OCI-LY3 (cell line): ENCODE measurements at regions not wholly inside any gene's neighbourhood (a gene's known extent, or its start where the extent isn't known, plus 50 kb on each side); places are given as distances from the start of the nearest gene placed in this dataset.

Experiments used
- EZH2phosphoT487 ChIP-seq: fragments of 200-600 bp; shearing (Covaris generic); IDR thresholded peaks from 2 replicates; pipeline ENCODE4 v1.6.1; 2018; ENCODE audit warnings: antibody characterized with exemption, mixed run types, low read depth
- TF ChIP-seq, protein P1 (sequence below): fragments of 200-600, 300-600 bp; sonication (generic); IDR thresholded peaks from 2 replicates; pipeline ENCODE4 v1.5.1; 2014; ENCODE audit warnings: antibody characterized with exemption, low read length, low read depth

DNA sequence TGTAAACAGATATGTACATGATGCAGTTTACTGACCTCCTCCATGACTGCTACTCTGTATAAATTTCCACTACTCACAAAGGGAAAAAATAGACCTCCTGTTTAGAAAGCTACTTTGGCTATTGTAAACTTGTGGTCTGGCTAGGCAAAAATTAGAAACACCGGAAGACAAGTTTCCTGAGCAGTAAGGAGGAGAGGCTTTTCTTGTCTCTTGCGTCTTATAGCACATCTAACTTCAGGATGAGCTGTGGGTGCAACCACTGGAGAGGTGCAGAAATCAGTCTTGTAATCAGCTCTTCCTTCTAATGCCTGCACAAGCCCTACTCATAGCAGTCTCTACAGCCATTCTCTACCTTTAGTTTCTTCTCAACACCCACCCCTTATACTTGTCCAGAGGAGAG is 296.5 kb upstream of the SLC35B3 start:
- no peak for TF ChIP-seq EZH2phosphoT487
- TF ChIP-seq, protein P1, sequence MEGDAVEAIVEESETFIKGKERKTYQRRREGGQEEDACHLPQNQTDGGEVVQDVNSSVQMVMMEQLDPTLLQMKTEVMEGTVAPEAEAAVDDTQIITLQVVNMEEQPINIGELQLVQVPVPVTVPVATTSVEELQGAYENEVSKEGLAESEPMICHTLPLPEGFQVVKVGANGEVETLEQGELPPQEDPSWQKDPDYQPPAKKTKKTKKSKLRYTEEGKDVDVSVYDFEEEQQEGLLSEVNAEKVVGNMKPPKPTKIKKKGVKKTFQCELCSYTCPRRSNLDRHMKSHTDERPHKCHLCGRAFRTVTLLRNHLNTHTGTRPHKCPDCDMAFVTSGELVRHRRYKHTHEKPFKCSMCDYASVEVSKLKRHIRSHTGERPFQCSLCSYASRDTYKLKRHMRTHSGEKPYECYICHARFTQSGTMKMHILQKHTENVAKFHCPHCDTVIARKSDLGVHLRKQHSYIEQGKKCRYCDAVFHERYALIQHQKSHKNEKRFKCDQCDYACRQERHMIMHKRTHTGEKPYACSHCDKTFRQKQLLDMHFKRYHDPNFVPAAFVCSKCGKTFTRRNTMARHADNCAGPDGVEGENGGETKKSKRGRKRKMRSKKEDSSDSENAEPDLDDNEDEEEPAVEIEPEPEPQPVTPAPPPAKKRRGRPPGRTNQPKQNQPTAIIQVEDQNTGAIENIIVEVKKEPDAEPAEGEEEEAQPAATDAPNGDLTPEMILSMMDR, result no peak
